Epithelial cell of esophagus (primary cell): ENCODE measurements at regions not wholly inside any gene's neighbourhood (a gene's known extent, or its start where the extent isn't known, plus 50 kb on each side); places are given as distances from the start of the nearest gene placed in this dataset.
A peak's percentile ranks its signal among the peaks of the same experiment; 100 is the strongest.

ENCODE experiments used
- DNase-seq: peaks from one replicate; pipeline ENCODE4 v3.0.0; 2010; ENCODE audit warnings: low read depth
- H3K4me3 ChIP-seq: 2 replicates; pipeline ENCODE4 v1.5.1; 2011; ENCODE audit warnings: mild to moderate bottlenecking, low read length, control low read depth
- CTCF ChIP-seq: IDR thresholded peaks from 2 replicates; pipeline ENCODE4 v1.5.1; 2011; ENCODE audit warnings: low read depth, mild to moderate bottlenecking, low read length, control low read depth, inconsistent platforms; ENCODE audit not compliant: insufficient read depth; ENCODE audit errors: missing control alignments

DNA sequence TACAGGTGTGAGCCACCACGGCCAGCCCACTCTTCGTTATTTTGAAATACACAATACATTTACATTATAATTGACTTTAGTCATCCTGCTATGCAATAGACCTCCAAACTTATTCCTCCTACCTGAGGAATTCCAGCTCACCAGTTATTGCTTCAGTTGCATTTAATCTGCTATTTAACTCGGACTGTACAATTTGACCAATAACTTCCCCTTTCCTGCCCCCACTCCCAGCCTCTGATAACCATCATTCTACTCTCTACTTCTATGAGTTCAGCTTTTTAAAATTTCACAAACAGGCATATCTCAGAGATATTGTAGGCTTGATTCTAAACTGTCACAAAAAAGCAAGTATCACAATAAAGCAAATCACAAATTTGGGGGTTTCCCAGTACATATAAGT lies 157.0 kb downstream of the COPRS start:
- H3K4me3 ChIP-seq = no peak overlapping the region
- no peak for DNase-seq
- no peak for TF ChIP-seq CTCF

GRCh38 chr17:31700973-31701372 lies 158.1 kb downstream of the COPRS start:
- TF ChIP-seq CTCF = no peak
- no peak for DNase-seq
- H3K4me3 ChIP-seq = no peak overlapping the region

DNA sequence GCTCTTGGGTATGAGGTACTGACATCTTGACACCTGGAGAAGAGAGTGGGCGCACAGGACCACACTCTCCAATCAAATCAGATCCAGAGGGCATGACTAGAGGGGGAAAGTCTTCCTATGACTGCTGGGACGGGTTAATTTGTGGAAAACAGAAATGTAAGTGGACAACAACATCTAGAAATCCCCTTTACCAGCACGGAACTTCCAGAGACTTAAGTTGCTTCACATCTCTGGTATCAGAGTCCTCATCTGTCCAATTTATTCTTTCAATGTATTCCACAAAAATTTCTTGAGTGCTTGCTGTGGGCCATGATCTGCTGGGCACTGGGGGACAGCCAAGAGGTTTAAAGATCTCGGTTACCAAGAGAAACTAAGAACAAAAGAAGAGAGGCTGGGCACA lies 159.2 kb downstream of the COPRS start:
- no peak overlapping the region for H3K4me3 ChIP-seq
- DNase-seq = no peak
- TF ChIP-seq CTCF = no peak

DNA sequence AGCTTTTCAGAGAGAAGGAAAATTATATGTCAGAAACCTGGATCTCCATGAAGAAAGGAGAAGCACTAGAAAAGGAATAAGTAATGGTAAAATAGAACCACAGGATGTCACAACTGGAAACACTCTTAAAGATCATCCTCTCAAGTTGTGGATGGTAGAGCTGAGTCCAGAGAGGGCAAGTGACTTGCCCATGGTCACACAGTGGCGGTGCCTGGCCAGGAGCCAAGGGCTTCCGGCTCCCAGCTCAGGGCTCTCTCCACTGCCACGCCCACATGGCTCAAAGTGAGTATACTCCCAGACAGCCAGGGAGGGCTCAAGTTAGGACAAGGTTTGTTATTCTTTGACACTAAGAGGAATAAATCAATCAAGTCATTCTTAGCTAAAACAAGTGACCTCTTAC lies 159.8 kb downstream of the COPRS start:
- DNase-seq = peak; percentile 34
- no peak overlapping the region for H3K4me3 ChIP-seq
- TF ChIP-seq CTCF = no peak

- H3K4me3 ChIP-seq = no peak overlapping the region
- TF ChIP-seq CTCF = no peak
- no peak for DNase-seq
Measured at GRCh38 chr17:31698751-31699150, 160.3 kb downstream of the COPRS start.

DNA sequence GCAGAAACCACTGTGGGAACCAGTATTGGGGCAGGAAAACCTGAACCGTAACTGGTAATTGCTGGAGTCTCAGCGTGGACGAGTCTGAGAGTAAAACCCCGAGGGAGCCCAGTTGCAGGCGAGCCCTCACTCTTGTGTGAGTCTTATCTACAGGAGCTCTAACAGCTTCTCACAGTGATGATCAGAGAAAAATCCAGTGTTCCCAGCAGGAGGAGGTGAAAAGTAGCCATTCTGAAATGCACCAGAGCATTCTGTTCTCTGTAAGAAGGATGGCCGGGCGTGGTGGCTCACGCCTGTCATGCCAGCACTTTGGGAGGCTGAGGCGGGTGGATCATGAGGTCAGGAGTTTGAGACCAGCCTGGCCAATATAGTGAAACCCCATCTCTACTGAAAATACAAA lies 161.2 kb downstream of the COPRS start:
- TF ChIP-seq CTCF = no peak
- H3K4me3 ChIP-seq = no peak overlapping the region
- no peak for DNase-seq

GRCh38 chr17:31696703-31697325 lies 162.2 kb downstream of the COPRS start:
- no peak for DNase-seq
- TF ChIP-seq CTCF = no peak
- H3K4me3 ChIP-seq = no peak overlapping the region
